ENCODE measurements at regions not wholly inside any gene's neighbourhood (a gene's known extent, or its start where the extent isn't known, plus 50 kb on each side); places are given as distances from the start of the nearest gene placed in this dataset.
"Not testable (repeated sequence)": the region's sequence is repeated elsewhere in the genome, so short reads cannot be mapped to it uniquely, and the experiment has no call there.

DNA sequence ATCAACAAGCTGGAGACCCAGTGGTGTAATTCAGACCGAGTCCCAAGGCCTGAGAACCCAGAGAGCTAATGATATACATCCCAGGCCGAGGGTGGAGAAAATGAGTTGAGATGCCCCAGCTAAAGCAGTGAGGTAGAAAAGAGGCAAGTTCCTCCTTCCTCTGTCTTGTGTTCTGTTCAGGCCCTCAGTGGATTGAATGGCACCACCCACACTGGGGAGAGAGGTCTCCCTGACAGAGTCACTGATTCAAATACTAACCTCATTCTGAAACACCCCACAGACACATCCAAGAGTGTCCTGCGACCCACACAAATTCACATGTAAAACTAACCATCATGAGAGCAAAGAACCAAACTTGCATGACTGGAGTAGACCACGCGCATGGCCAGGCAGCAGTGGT lies 215.3 kb downstream of the ANAPC1 start:
- no peak overlapping the region for H3K27ac ChIP-seq
- peak; percentile 53 for DNase-seq (ENCODE audit: low spot score)
- TF ChIP-seq, protein P1, sequence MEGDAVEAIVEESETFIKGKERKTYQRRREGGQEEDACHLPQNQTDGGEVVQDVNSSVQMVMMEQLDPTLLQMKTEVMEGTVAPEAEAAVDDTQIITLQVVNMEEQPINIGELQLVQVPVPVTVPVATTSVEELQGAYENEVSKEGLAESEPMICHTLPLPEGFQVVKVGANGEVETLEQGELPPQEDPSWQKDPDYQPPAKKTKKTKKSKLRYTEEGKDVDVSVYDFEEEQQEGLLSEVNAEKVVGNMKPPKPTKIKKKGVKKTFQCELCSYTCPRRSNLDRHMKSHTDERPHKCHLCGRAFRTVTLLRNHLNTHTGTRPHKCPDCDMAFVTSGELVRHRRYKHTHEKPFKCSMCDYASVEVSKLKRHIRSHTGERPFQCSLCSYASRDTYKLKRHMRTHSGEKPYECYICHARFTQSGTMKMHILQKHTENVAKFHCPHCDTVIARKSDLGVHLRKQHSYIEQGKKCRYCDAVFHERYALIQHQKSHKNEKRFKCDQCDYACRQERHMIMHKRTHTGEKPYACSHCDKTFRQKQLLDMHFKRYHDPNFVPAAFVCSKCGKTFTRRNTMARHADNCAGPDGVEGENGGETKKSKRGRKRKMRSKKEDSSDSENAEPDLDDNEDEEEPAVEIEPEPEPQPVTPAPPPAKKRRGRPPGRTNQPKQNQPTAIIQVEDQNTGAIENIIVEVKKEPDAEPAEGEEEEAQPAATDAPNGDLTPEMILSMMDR (IDR thresholded peaks at IDR 0.05), result no peak
- no peak overlapping the region for H3K4me3 ChIP-seq

DNA sequence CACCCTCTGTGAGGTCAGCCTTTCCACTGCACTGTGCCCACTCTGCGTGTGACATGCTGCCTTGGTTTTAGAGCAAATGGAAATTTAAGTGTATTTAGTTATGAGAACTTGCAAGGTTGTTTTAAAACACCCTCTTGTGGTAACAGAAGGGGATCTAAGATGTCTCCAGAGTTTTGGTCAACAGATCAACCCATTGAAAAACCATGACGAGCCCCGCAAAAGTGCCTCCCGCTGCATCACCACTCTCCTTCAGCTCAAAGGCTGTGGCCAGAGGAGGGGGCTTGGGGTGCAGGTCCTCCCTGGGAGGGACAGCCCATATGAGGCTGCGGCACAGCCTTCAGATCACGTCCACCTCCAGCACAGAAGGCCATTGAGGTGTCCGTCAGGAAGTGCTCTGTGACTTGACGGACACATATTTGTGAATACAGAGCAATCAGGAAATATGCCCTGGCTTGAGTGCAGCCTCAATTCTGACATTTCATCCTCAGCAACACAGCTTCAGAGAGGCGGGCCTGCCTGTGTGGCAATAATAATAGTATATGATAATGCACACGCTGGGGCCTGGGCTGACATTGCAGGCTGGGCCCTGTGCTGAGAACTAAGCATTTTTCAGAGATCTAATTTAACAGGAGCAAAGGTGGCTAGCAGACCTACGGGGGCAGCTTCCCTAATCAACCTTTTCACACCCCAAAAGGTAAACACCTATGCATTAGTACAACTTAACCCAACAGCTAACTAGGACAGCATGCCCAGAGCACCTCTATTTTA lies 213.9 kb downstream of the ANAPC1 start:
- Histone ChIP-seq H3K27ac (no peak overlapping the region), H3K4me3 (no peak overlapping the region)
- TF ChIP-seq, protein P1 (IDR thresholded peaks at IDR 0.05), result no peak
- DNase-seq (ENCODE audit: low spot score), result peak; percentile 31

- peak; percentile 66 for DNase-seq (ENCODE audit: low spot score)
- H3K27ac ChIP-seq, result peak overlapping the region in 1 of 2 donors; percentile 26
- H3K4me3 ChIP-seq, result no peak overlapping the region
- TF ChIP-seq, protein P1 (IDR thresholded peaks at IDR 0.05), result no peak
Observed at GRCh38 chr2:111670776-111671175, 213.2 kb downstream of the ANAPC1 start.

DNA sequence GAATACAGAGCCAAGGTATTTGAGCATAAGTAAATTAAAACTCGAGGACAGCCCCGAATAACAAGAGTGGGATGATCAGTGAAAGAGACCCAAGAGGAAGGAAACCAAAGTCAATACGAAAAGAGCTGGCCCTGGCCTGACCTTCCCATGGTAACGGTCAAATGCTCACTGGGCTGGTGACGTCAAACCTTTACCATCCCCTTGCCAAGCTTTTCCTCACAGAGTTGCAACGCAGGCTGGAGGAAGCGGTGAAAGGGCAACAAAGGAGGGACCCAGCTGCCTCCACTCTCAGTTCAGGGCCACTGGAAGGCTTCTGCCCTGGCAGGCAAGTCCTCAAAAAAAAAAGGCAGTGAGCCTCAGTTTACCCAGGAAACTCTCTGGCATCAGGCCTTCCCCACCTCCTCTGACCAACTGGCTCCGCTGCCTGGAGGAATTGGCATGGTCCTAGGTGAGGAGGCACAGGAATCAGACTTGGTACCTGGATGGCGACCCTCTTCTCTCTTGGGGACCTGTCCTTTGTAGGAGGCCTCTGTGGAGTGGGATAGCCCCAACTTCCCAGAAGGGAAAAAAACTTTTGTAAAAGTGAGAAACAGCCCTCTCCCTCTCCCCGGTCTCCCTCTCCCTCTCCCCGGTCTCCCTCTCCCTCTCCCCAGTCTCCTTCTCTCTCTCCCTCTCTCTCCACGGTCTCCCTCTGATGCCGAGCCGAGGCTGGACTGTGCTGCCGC lies 212.4 kb downstream of the ANAPC1 start:
- peak; percentile 84 for DNase-seq (ENCODE audit: low spot score)
- TF ChIP-seq, protein P1 (IDR thresholded peaks at IDR 0.05), result no peak
- H3K27ac ChIP-seq, result peak overlapping the region; percentile 27 to 61

GRCh38 chr2:111672641-111673040 lies 211.4 kb downstream of the ANAPC1 start:
- peak; percentile 14 for DNase-seq (ENCODE audit: low spot score)
- H3K4me3 ChIP-seq, result not testable (repeated sequence)

More for the DNA sequence above, 212.4 kb downstream of the ANAPC1 start:
- H3K4me3 ChIP-seq, result no peak overlapping the region

DNA sequence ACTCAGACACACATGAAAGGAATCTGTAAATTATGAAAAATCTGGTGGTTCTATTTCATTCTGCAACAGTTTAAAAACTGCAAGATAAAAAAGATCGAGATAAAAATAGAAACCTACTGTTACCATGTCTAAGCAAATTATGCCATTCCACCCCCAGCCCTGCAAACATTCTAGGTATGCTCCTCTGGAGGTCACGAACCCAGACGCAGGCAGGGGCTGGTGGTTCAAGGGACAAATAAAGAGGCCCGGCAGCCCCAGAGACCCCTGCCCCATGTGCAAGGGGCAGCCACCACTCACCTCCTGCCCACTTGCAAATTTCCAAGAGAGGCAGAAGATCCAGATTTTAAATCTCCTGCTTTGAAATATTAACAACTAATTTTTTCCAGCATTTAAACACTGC lies 210.5 kb downstream of the ANAPC1 start:
- DNase-seq (ENCODE audit: low spot score), result peak; percentile 61
- Histone ChIP-seq H3K4me3 (no peak overlapping the region), H3K27ac (no peak overlapping the region)
- TF ChIP-seq, protein P1 (IDR thresholded peaks at IDR 0.05), result no peak

More at GRCh38 chr2:111672641-111673040, 211.4 kb downstream of the ANAPC1 start:
- H3K27ac ChIP-seq, result not testable (repeated sequence)

DNA sequence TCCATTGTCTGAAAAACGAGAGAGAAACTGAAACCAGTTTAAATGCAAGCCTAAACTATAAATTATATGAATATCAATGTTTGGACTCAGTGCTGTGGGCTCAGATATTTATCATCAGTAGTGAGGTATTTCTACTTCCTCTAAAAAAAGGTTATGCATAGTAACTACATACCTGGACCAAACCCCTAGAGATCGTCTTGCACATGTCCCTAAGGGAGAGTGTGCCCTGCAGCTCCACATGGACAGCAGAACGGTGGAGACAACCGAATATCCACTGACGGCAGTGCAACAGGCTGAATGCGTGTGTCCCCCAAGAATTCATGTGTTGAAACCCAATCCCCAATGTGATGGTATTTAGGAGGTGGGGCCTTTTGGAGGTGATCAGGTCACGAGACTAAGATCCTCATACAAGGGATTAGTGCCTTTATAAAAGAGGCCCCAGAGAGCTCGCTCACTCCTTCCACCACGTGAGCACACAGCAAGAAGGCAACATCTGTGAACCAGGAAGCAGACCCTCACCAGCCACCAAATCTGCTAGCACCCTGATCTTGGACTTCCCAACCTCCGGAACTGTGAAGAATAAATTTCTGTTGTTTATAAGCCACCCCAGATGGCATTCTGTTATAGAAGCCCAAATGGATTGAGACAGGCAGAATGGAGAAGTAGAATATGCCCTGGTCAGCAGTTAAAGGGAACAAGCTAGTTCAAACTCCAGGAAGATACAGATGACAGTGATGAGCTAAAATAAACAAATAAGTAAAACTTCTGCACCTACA lies 208.4 kb downstream of the ANAPC1 start:
- H3K27ac ChIP-seq, result peak overlapping the region in 1 of 2 donors; percentile 9
- no peak for DNase-seq (ENCODE audit: low spot score)
- H3K4me3 ChIP-seq, result no peak overlapping the region
- TF ChIP-seq, protein P1 (IDR thresholded peaks at IDR 0.05), result no peak

All from coronary artery (tissue), 2 donors.